ENCODE measurements at regions not wholly inside any gene's neighbourhood (a gene's known extent, or its start where the extent isn't known, plus 50 kb on each side); places are given as distances from the start of the nearest gene placed in this dataset.

DNA sequence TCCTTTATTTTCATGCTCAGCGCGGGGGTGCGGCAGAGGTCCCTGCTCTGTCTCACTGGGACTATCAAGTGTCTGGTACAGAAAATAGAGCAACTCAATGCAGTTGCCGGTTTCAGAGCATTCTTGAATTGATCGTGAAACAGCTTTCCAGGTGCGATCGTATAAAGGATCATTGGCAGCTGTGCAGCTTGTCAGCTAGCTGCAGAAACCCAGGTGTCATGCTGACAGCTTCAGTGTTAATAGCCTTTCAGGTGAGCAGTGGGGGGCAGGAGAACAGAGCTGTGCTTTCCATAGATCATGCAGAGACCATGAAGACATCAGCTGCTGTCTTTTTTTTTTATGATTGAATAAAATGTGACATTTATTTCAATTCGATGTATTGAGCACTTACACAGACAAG is 583.9 kb downstream of the NLGN4X start:
- H3K79me2 ChIP-seq (ENCODE audit: control insufficient read depth, insufficient read depth, low read length) = no peaks in the 10 kb centered on the region
- H3K4me3 ChIP-seq (replicated peaks in 1 of 3; ENCODE audit: insufficient read depth in 1 of 3, low read depth in 1 of 3, low read length in 3 of 3) = no peak overlapping the region
- no peaks in the 10 kb centered on the region for H4K20me1 ChIP-seq (replicated peaks; ENCODE audit: control insufficient read depth, extremely low read depth, insufficient read depth, low read length)
- no peaks in the 10 kb centered on the region for H3K4me1 ChIP-seq (ENCODE audit: control insufficient read depth, extremely low read depth, insufficient read depth, low read length)
- H3K27me3 ChIP-seq (ENCODE audit: control insufficient read depth in 2 of 2, insufficient read depth in 2 of 2, low read length in 2 of 2) = no peaks in the 10 kb centered on the region
- H3K9me1 ChIP-seq (replicated peaks; ENCODE audit: control insufficient read depth, extremely low read depth, insufficient read depth, low read length) = no peaks in the 10 kb centered on the region
- no peak overlapping the region for H3K4me2 ChIP-seq (ENCODE audit: insufficient read depth, low read length)
- CTCF ChIA-PET = no interaction called here
- H2AFZ ChIP-seq (ENCODE audit: low read depth, low read length) = no peak overlapping the region
- POLR2A ChIA-PET = no interaction called here
- BruUV-seq (replicated peaks) = no TSS peak
- no peaks in the 10 kb centered on the region for H3K9me3 ChIP-seq (replicated peaks; ENCODE audit: control insufficient read depth, insufficient read depth, low read length)
- H3K36me3 ChIP-seq (ENCODE audit: control insufficient read depth in 2 of 2, extremely low read depth in 1 of 2, insufficient read depth in 2 of 2, low read length in 2 of 2) = no peaks in the 10 kb centered on the region
- intact Hi-C loops (cut with micrococcal nuclease) = no loop called here
- FAIRE-seq = no peak
- no peak overlapping the region for H3K9ac ChIP-seq (replicated peaks; ENCODE audit: extremely low read depth, insufficient read depth, low read length)
- TF ChIP-seq GATA2 (IDR thresholded peaks at IDR 0.05; ENCODE audit: insufficient read depth, insufficient read length, low read depth, low read length) (no peak), JUN (IDR thresholded peaks at IDR 0.05; ENCODE audit: borderline replicate concordance, insufficient read depth, insufficient read length, low read depth) (no peak), EZH2 (IDR thresholded peaks at IDR 0.05; ENCODE audit: borderline replicate concordance, low read depth, low read length, severe bottlenecking) (no peak), MYC (IDR thresholded peaks at IDR 0.05; ENCODE audit: low read depth, low read length) (no peak), FOS (IDR thresholded peaks at IDR 0.05; ENCODE audit: borderline replicate concordance, insufficient read depth, low read length) (no peak), POLR2AphosphoS5 (IDR thresholded peaks at IDR 0.05; ENCODE audit: insufficient read depth, low read depth, low read length) (no peak), POLR2A (IDR thresholded peaks at IDR 0.05; ENCODE audit: low read depth, low read length) (no peak)
- TF ChIP-seq, protein P1, sequence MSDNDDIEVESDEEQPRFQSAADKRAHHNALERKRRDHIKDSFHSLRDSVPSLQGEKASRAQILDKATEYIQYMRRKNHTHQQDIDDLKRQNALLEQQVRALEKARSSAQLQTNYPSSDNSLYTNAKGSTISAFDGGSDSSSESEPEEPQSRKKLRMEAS (IDR thresholded peaks at IDR 0.05; ENCODE audit: insufficient read depth, insufficient read length) = no peak
- TF ChIP-seq, protein P2, sequence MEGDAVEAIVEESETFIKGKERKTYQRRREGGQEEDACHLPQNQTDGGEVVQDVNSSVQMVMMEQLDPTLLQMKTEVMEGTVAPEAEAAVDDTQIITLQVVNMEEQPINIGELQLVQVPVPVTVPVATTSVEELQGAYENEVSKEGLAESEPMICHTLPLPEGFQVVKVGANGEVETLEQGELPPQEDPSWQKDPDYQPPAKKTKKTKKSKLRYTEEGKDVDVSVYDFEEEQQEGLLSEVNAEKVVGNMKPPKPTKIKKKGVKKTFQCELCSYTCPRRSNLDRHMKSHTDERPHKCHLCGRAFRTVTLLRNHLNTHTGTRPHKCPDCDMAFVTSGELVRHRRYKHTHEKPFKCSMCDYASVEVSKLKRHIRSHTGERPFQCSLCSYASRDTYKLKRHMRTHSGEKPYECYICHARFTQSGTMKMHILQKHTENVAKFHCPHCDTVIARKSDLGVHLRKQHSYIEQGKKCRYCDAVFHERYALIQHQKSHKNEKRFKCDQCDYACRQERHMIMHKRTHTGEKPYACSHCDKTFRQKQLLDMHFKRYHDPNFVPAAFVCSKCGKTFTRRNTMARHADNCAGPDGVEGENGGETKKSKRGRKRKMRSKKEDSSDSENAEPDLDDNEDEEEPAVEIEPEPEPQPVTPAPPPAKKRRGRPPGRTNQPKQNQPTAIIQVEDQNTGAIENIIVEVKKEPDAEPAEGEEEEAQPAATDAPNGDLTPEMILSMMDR (IDR thresholded peaks at IDR 0.05; ENCODE audit: extremely low read depth in 1 of 2, insufficient read depth in 1 of 2, low read depth in 1 of 2, low read length in 2 of 2) = no peak
- no peak overlapping the region for H3K27ac ChIP-seq (ENCODE audit: insufficient read depth, low read depth, low read length)
- DNase-seq (ENCODE audit: low read depth, low spot score) = no peak
- dilution Hi-C loops (cut with MboI; ENCODE audit: extremely low pct_ligation_motif_present, low sequenced_read_pairs) = no loop called here
